ENCODE measurements at regions not wholly inside any gene's neighbourhood (a gene's known extent, or its start where the extent isn't known, plus 50 kb on each side); places are given as distances from the start of the nearest gene placed in this dataset.

- DNase-seq (ENCODE audit: low spot score) = no peak
- Histone ChIP-seq H3K9me2 (ENCODE audit: insufficient read depth) (no peaks in the 10 kb centered on the region), H3K27me3 (ENCODE audit: insufficient read depth) (no peaks in the 10 kb centered on the region), H3K4me2 (no peak overlapping the region), H3K4me1 (ENCODE audit: insufficient read depth) (no peaks in the 10 kb centered on the region), H3F3A (replicated peaks; ENCODE audit: low read depth) (no peaks in the 10 kb centered on the region), H4K20me1 (replicated peaks; ENCODE audit: insufficient read depth) (no peaks in the 10 kb centered on the region), H3K4me3 (no peak overlapping the region), H3K27ac (ENCODE audit: low read depth) (no peak overlapping the region), H3K79me2 (replicated peaks; ENCODE audit: insufficient read depth) (no peaks in the 10 kb centered on the region), H2AFZ (peak overlapping the region; percentile 74; the same call in 1 of the 2 replicates), H3K36me3 (ENCODE audit: insufficient read depth) (no peaks in the 10 kb centered on the region)
- Mint-ChIP-seq H3K9me3 (no peaks in the 10 kb centered on the region), H3K36me3 (ENCODE audit: low read depth) (no peaks in the 10 kb centered on the region), H3K4me3 (no peak overlapping the region), H3K27me3 (ENCODE audit: insufficient read depth, low read depth, poor library complexity) (peaks cover 6% of the 10 kb centered on the region), H3K4me1 (no peaks in the 10 kb centered on the region), H3K27ac (no peak overlapping the region)
- TF ChIP-seq, protein P1, sequence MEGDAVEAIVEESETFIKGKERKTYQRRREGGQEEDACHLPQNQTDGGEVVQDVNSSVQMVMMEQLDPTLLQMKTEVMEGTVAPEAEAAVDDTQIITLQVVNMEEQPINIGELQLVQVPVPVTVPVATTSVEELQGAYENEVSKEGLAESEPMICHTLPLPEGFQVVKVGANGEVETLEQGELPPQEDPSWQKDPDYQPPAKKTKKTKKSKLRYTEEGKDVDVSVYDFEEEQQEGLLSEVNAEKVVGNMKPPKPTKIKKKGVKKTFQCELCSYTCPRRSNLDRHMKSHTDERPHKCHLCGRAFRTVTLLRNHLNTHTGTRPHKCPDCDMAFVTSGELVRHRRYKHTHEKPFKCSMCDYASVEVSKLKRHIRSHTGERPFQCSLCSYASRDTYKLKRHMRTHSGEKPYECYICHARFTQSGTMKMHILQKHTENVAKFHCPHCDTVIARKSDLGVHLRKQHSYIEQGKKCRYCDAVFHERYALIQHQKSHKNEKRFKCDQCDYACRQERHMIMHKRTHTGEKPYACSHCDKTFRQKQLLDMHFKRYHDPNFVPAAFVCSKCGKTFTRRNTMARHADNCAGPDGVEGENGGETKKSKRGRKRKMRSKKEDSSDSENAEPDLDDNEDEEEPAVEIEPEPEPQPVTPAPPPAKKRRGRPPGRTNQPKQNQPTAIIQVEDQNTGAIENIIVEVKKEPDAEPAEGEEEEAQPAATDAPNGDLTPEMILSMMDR (conservative IDR thresholded peaks at IDR 0.05; ENCODE audit: low read depth in 2 of 2) = no peak
- TF ChIP-seq REST (IDR thresholded peaks at IDR 0.05; ENCODE audit: unreplicated experiment) = no peak
- TF ChIP-seq, protein P2, sequence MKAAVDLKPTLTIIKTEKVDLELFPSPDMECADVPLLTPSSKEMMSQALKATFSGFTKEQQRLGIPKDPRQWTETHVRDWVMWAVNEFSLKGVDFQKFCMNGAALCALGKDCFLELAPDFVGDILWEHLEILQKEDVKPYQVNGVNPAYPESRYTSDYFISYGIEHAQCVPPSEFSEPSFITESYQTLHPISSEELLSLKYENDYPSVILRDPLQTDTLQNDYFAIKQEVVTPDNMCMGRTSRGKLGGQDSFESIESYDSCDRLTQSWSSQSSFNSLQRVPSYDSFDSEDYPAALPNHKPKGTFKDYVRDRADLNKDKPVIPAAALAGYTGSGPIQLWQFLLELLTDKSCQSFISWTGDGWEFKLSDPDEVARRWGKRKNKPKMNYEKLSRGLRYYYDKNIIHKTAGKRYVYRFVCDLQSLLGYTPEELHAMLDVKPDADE (IDR thresholded peaks at IDR 0.05) = no peak
- TF ChIP-seq STAT1 (IDR thresholded peaks at IDR 0.05; ENCODE audit: unreplicated experiment) = no peak
- TF ChIP-seq EZH2phosphoT487 (IDR thresholded peaks at IDR 0.05; ENCODE audit: unreplicated experiment) = no peak
- TF ChIP-seq ZNF331 (CRISPR knock-in tag; IDR thresholded peaks at IDR 0.05; ENCODE audit: low read depth) = no peak
- TF ChIP-seq JUNB (IDR thresholded peaks at IDR 0.05; ENCODE audit: unreplicated experiment) = no peak
- TF ChIP-seq CREB1 (CRISPR knock-in tag; IDR thresholded peaks at IDR 0.05; ENCODE audit: low read depth) = no peak
- no peak for TF ChIP-seq NANOG (IDR thresholded peaks at IDR 0.05; ENCODE audit: borderline replicate concordance)
- TF ChIP-seq ZNF462 (CRISPR knock-in tag; IDR thresholded peaks at IDR 0.05) = no peak
- TF ChIP-seq EZH2 (IDR thresholded peaks at IDR 0.05; ENCODE audit: low read depth, unreplicated experiment) = no peak
- TF ChIP-seq ZNF114 (CRISPR knock-in tag; IDR thresholded peaks at IDR 0.05) = no peak
- no peak for TF ChIP-seq POLR2AphosphoS5 (IDR thresholded peaks at IDR 0.05; ENCODE audit: low read depth)
- ATAC-seq = no peak
Measured at GRCh38 chr1:43049481-43049880, 90.8 kb upstream of the SLC2A1 start.
